ENCODE measurements at regions not wholly inside any gene's neighbourhood (a gene's known extent, or its start where the extent isn't known, plus 50 kb on each side); places are given as distances from the start of the nearest gene placed in this dataset.

- TF ChIP-seq CTCF (conservative IDR thresholded peaks at IDR 0.05) (no peak), EZH2 (IDR thresholded peaks at IDR 0.05; ENCODE audit: low read depth) (no peak)
These were observed 59.6 kb upstream of the ESR1 start for GRCh38 chr6:151747896-151748295.

All from PC-9 (cell line).